ENCODE measurements at regions not wholly inside any gene's neighbourhood (a gene's known extent, or its start where the extent isn't known, plus 50 kb on each side); places are given as distances from the start of the nearest gene placed in this dataset.

GRCh38 chr13:90891329-90891728 lies 456.2 kb upstream of the MIR17HG start:
- TF ChIP-seq YY1 (IDR thresholded peaks at IDR 0.05; ENCODE audit: insufficient read depth, insufficient read length) (no peak), ZNF274 (IDR thresholded peaks at IDR 0.05; ENCODE audit: low read depth, low read length) (no peak)
